Aorta (tissue), 5 donors: ENCODE measurements at regions not wholly inside any gene's neighbourhood (a gene's known extent, or its start where the extent isn't known, plus 50 kb on each side); places are given as distances from the start of the nearest gene placed in this dataset.

Source experiments
- ATAC-seq: fragments of 200-7000 bp; cut with Tn5 transposase; one replicate; pipeline ENCODE4 v1.9.1; 2022; ENCODE audit warnings: moderate library complexity; ENCODE audit not compliant: low FRiP score
- DNase-seq, 2 donors: peaks; one replicate each; pipeline ENCODE4 v3.0.0-alpha.2; 2020
- H3K27ac ChIP-seq, 2 donors: one replicate each; pipeline ENCODE4 v1.5.1; 2013; ENCODE audit warnings: low read length in 2 of 2, mild to moderate bottlenecking in 2 of 2, moderate library complexity in 2 of 2, control low read depth in 1 of 2, inconsistent platforms in 1 of 2, low read depth in 1 of 2
- H3K27me3 ChIP-seq, 2 donors: one replicate each; pipeline ENCODE4 v1.6.1; 2013; ENCODE audit warnings: control low read depth in 1 of 2, low read length in 1 of 2, mild to moderate bottlenecking in 1 of 2, moderate library complexity in 1 of 2; ENCODE audit not compliant: insufficient read depth in 2 of 2, control insufficient read depth in 1 of 2
- H3K36me3 ChIP-seq, 2 donors: one replicate each; pipeline ENCODE4 v1.6.1; 2013; ENCODE audit warnings: control low read depth in 1 of 2, low read length in 1 of 2, mild to moderate bottlenecking in 1 of 2; ENCODE audit not compliant: insufficient read depth in 2 of 2, control insufficient read depth in 1 of 2
- H3K4me1 ChIP-seq, 2 donors: one replicate each; pipeline ENCODE4 v1.6.1; 2013; ENCODE audit warnings: low read length in 2 of 2, control low read depth in 1 of 2, mild to moderate bottlenecking in 1 of 2, moderate library complexity in 1 of 2; ENCODE audit not compliant: insufficient read depth in 2 of 2, control insufficient read depth in 1 of 2
- H3K4me3 ChIP-seq, 2 donors: one replicate each; pipeline ENCODE4 v1.5.1; 2013; ENCODE audit warnings: low read length in 2 of 2, control low read depth in 1 of 2, mild to moderate bottlenecking in 1 of 2
- H3K9me3 ChIP-seq: one replicate; pipeline ENCODE4 v1.6.1; 2013; ENCODE audit warnings: mild to moderate bottlenecking, low read length; ENCODE audit not compliant: control insufficient read depth
- WGBS, 2 donors: extraction: QIAGEN DNeasy Blood & Tissue Kit; methylation state at CpG; one replicate each; pipeline ENCODE4 v1.1.7; 2013; 5-methylcytosine and 5-hydroxymethylcytosine counted together
- intact Hi-C, 2 donors: fragments of 100-400 bp; cut with DNase I; formaldehyde crosslinking; loops; one replicate each; pipeline versions ENCODE4 v1.14.2 to v1.15.0; 2022
- donor health status: healthy with polysubstance abuse.
- donor health status: Bipolar disorder and iron deficiency.
- donor health status: DM: no; HTN: no; CAD: no.
- donor health status: DM: no; HTN: no; CAD: no.
- donor health status: DM: yes; HTN: yes; CAD: no.

DNA sequence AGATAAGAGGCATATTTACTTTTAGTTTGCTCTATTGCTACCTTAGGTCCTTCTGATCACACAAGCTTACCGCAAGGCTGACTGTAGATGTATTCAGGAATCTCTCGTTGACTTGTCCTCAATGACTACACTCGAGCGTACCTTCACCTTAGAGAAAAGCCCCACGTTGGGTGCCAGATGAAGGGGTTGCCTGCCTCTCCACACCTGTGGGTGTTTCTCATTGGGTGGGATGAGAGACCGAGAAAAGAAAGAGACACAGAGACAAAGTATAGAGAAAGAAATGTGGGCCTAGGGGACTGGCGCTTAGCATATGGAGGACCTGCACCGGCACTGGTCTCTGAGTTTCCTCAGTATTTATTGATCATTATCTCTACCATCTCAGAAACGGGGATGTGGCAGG lies 51.8 kb downstream of the ASCL4 start:
- no peak overlapping the region for H3K4me3 ChIP-seq
- ATAC-seq (no peak), DNase-seq (no peak)
- WGBS, 2 donors: 88 to 89% methylated on average over 9 of the region's 9 CpGs
- H3K27ac ChIP-seq: no peak overlapping the region
- no peaks in the 10 kb centered on the region for H3K36me3 ChIP-seq
- H3K9me3 ChIP-seq: peaks cover 10% of the 10 kb centered on the region
- intact Hi-C loops: no loop called here
- H3K4me1 ChIP-seq: no peaks in the 10 kb centered on the region
- peaks cover 0 to 4% of the 10 kb centered on the region in 2 donors for H3K27me3 ChIP-seq

DNA sequence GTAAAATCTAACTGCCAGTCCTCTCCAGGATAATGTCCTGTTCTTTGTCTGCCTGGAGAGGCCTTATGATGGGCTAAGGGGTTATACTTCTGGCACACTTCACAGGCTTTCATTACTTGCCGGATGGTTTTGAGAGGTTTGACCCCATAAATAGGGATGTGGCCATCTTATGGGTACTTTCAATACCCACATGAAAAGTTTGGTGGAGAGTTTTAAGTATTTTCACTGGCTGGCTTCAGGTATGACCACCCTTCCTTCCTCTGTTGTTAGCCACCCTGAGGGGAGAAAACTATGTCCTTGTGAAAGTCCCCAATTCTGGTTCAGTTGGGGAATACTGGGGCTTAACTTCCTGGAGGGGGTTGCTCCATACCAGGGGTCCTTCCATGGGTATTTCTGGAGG lies 54.8 kb downstream of the ASCL4 start:
- DNase-seq (no peak), ATAC-seq (no peak)
- H3K27me3 ChIP-seq: peaks cover 0 to 4% of the 10 kb centered on the region in 2 donors
- no peak overlapping the region for H3K4me3 ChIP-seq
- peaks cover 10% of the 10 kb centered on the region for H3K9me3 ChIP-seq
- H3K27ac ChIP-seq: no peak overlapping the region
- H3K4me1 ChIP-seq: no peaks in the 10 kb centered on the region
- 83 to 94% methylated on average over 1 of the region's 1 CpG for WGBS, 2 donors
- intact Hi-C loops: no loop called here
- no peaks in the 10 kb centered on the region for H3K36me3 ChIP-seq

GRCh38 chr12:107832441-107832840 lies 57.9 kb downstream of the ASCL4 start:
- H3K4me3 ChIP-seq: no peak overlapping the region
- H3K9me3 ChIP-seq: peaks cover 1% of the 10 kb centered on the region
- ATAC-seq: no peak
- no peak for DNase-seq
- H3K27me3 ChIP-seq: peaks cover 0 to 4% of the 10 kb centered on the region in 2 donors
- intact Hi-C loops: no loop called here
- WGBS, 2 donors: 60 to 66% methylated on average over 4 of the region's 4 CpGs
- no peaks in the 10 kb centered on the region for H3K36me3 ChIP-seq
- no peak overlapping the region for H3K27ac ChIP-seq
- no peaks in the 10 kb centered on the region for H3K4me1 ChIP-seq

GRCh38 chr12:107840186-107840585 lies 65.7 kb downstream of the ASCL4 start:
- H3K4me1 ChIP-seq: no peaks in the 10 kb centered on the region
- intact Hi-C loops: no loop called here
- WGBS, 2 donors: 24 to 35% methylated on average over 1 of the region's 1 CpG

GRCh38 chr12:107843351-107844311 lies 69.1 kb downstream of the ASCL4 start:
- Histone ChIP-seq H3K27me3 (no peaks in the 10 kb centered on the region), H3K36me3 (no peaks in the 10 kb centered on the region), H3K9me3 (no peaks in the 10 kb centered on the region), H3K4me1 (no peaks in the 10 kb centered on the region), H3K27ac (no peak overlapping the region), H3K4me3 (peak overlapping the region in 1 of 2 donors; percentile 3)
- DNase-seq (peak in 1 of 2 donors; percentile 47), ATAC-seq (peak; percentile 27)
- intact Hi-C loops: no loop called here
- 1% methylated on average over 57 to 59 of the region's 59 CpGs for WGBS, 2 donors

More at GRCh38 chr12:107840186-107840585, 65.7 kb downstream of the ASCL4 start:
- ATAC-seq (no peak), DNase-seq (no peak)
- Histone ChIP-seq H3K27me3 (no peaks in the 10 kb centered on the region), H3K27ac (no peak overlapping the region), H3K36me3 (no peaks in the 10 kb centered on the region), H3K4me3 (no peak overlapping the region), H3K9me3 (no peaks in the 10 kb centered on the region)

DNA sequence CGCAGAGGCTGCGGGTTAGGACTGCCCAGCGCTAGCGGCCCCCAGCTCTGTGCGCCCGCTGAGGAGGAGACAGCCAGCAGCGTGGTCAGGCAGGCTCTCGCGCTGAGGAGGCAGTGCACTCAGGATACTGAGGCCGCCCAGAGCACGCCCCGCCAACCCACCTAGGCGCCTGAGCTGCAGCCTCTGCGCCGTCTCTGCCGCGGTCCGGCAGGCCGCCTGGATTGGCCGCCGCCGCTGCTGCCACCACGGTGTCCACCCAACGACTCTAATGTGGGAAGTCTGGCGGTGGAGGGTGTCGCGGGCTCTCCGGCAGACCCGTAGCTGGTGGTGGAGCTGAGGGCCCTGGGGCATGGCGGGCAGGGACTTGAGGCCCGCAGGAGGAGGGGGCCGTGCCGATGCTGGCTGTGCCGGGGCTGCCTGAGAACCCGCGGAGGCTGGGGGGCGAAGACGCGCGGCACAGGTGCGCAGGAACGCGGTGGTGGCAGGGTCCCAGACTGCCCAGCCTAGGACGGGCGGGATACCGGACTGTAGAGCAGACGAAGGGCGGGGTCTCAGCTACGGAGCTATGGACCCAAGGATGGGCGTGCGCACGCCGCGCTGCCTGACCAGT lies 69.9 kb downstream of the ASCL4 start:
- ATAC-seq (peak; percentile 69), DNase-seq (peak in 1 of 2 donors; percentile 45)
- intact Hi-C loops: no loop called here

GRCh38 chr12:107845226-107845979 lies 70.9 kb downstream of the ASCL4 start:
- Histone ChIP-seq H3K27ac (no peak overlapping the region), H3K4me3 (no peak overlapping the region), H3K27me3 (no peaks in the 10 kb centered on the region), H3K4me1 (no peaks in the 10 kb centered on the region), H3K9me3 (no peaks in the 10 kb centered on the region), H3K36me3 (no peaks in the 10 kb centered on the region)
- WGBS, 2 donors: 7 to 8% methylated on average over 49 to 51 of the region's 51 CpGs
- intact Hi-C loops: no loop called here
- DNase-seq (peak in 1 of 2 donors; percentile 44), ATAC-seq (no peak)

More for the DNA sequence above, 69.9 kb downstream of the ASCL4 start:
- no peak overlapping the region for H3K27ac ChIP-seq
- H3K4me3 ChIP-seq: no peak overlapping the region
- WGBS, 2 donors: 1 to 2% methylated on average over 51 to 54 of the region's 54 CpGs
- no peaks in the 10 kb centered on the region for H3K4me1 ChIP-seq
- H3K27me3 ChIP-seq: no peaks in the 10 kb centered on the region
- H3K9me3 ChIP-seq: no peaks in the 10 kb centered on the region
- no peaks in the 10 kb centered on the region for H3K36me3 ChIP-seq

DNA sequence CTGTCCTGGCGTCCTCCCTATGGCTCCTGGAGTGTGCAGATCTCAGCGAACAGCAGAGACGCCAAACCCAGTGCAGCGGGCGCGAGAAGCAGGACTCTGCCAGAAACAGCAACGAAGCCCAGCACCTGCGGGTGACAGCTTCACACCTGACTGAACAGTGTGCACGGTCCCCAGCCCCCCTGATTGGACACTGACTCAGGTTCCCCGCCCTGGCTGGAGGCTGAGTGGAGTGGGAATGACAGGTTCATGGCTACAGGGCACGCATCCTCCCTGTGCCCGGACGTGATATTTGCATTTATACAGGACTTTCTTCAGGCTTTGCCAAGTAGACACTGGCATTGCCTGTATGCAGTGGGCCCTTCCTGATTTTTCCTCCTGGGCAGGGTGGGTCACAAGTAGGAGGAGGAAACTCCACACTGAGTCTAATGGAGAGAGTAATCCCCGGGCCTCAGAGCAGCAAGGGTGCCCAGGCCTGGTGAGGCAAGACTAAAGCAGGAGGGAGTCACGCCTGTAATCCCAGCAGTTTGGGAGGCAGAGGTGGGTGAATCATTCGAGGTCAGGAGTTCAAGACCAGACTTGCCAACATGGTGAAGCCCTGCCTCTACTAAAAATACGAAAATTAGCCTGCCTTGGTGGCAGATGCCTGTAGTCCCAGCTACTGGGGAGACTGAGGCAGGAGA lies 71.6 kb downstream of the ASCL4 start:
- ATAC-seq (no peak), DNase-seq (no peak)
- Histone ChIP-seq H3K4me3 (no peak overlapping the region), H3K4me1 (no peaks in the 10 kb centered on the region), H3K9me3 (no peaks in the 10 kb centered on the region), H3K36me3 (no peaks in the 10 kb centered on the region), H3K27me3 (no peaks in the 10 kb centered on the region), H3K27ac (no peak overlapping the region)
- 50 to 51% methylated on average over 17 of the region's 17 CpGs for WGBS, 2 donors
- intact Hi-C loops: no loop called here
